Mucosa of descending colon (tissue), 3 donors: ENCODE measurements at regions not wholly inside any gene's neighbourhood (a gene's known extent, or its start where the extent isn't known, plus 50 kb on each side); places are given as distances from the start of the nearest gene placed in this dataset.

Source experiments
- ATAC-seq: fragments of 200-7000 bp; cut with Tn5 transposase; one replicate; pipeline ENCODE4 v1.9.1; 2020; ENCODE audit warnings: mild to moderate bottlenecking, moderate library complexity
- DNase-seq, 3 donors: peaks; one replicate each; pipeline ENCODE4 v3.0.0-alpha.2; 2020
- H3K36me3 ChIP-seq: fragments of 200-600 bp; one replicate; pipeline ENCODE4 v1.8.0; 2021; ENCODE audit warnings: low read depth, mild to moderate bottlenecking
- H3K4me1 ChIP-seq: fragments of 200-600 bp; one replicate; pipeline ENCODE4 v1.8.0; 2021; ENCODE audit warnings: low read depth, mild to moderate bottlenecking
- H3K4me3 ChIP-seq: fragments of 200-600 bp; one replicate; pipeline ENCODE4 v1.8.0; 2021; ENCODE audit warnings: mild to moderate bottlenecking
- H3K9me3 ChIP-seq: fragments of 200-600 bp; one replicate; pipeline ENCODE4 v1.8.0; 2021; ENCODE audit warnings: mild to moderate bottlenecking
- CTCF ChIP-seq: fragments of 200-600 bp; IDR thresholded peaks from one replicate; pipeline ENCODE4 v1.8.0; 2022; ENCODE audit warnings: antibody characterized with exemption, mild to moderate bottlenecking
- intact Hi-C, 2 donors: fragments of 100-400 bp; cut with DNase I in 1 of 2; cut with micrococcal nuclease in 1 of 2; formaldehyde crosslinking; loops; one replicate each; pipeline versions ENCODE4 v1.11.0 to v1.11.1; 2022; cut with DNase I, micrococcal nuclease
- donor health status: DM: no; HTN: no; CAD: no; lungs with moderate emphysema.
- donor health status: DM: no; HTN: no; CAD: no.
- donor health status: DM: no; HTN: yes; CAD: no.

GRCh38 chr7:67573639-67574038 is 577.0 kb downstream of the TYW1 start:
- ATAC-seq, result no peak
- Histone ChIP-seq H3K4me3 (no peak overlapping the region), H3K4me1 (no peaks in the 10 kb centered on the region), H3K9me3 (peaks cover 36% of the 10 kb centered on the region), H3K36me3 (no peaks in the 10 kb centered on the region)
- no peak for TF ChIP-seq CTCF
- DNase-seq, result no peak
- intact Hi-C loops, result no loop called here

- intact Hi-C loops, result no loop called here
- ATAC-seq, result no peak
- H3K4me3 ChIP-seq, result no peak overlapping the region
- H3K36me3 ChIP-seq, result no peaks in the 10 kb centered on the region
- H3K4me1 ChIP-seq, result no peaks in the 10 kb centered on the region
- TF ChIP-seq CTCF, result no peak
- peaks cover 45% of the 10 kb centered on the region for H3K9me3 ChIP-seq
- no peak for DNase-seq
Observed at GRCh38 chr7:67588631-67589030, 592.0 kb downstream of the TYW1 start.

GRCh38 chr7:67589183-67589582 is 592.5 kb downstream of the TYW1 start:
- H3K36me3 ChIP-seq, result no peaks in the 10 kb centered on the region
- peaks cover 40% of the 10 kb centered on the region for H3K9me3 ChIP-seq
- intact Hi-C loops, result no loop called here
- ATAC-seq, result no peak
- TF ChIP-seq CTCF, result no peak
- no peaks in the 10 kb centered on the region for H3K4me1 ChIP-seq
- no peak overlapping the region for H3K4me3 ChIP-seq
- DNase-seq, result no peak

GRCh38 chr7:67590649-67591048 is 594.0 kb downstream of the TYW1 start:
- intact Hi-C loops, result no loop called here
- peaks cover 26% of the 10 kb centered on the region for H3K9me3 ChIP-seq
- DNase-seq (no peak), ATAC-seq (no peak)
- H3K4me3 ChIP-seq, result no peak overlapping the region
- no peaks in the 10 kb centered on the region for H3K4me1 ChIP-seq
- TF ChIP-seq CTCF, result no peak
- H3K36me3 ChIP-seq, result no peaks in the 10 kb centered on the region

GRCh38 chr7:67593794-67594193 is 597.2 kb downstream of the TYW1 start:
- DNase-seq (no peak), ATAC-seq (no peak)
- intact Hi-C loops, result no loop called here
- Histone ChIP-seq H3K4me1 (no peaks in the 10 kb centered on the region), H3K9me3 (peaks cover 8% of the 10 kb centered on the region), H3K4me3 (no peak overlapping the region), H3K36me3 (no peaks in the 10 kb centered on the region)
- no peak for TF ChIP-seq CTCF
